Erythroblast (primary cell): ENCODE measurements at regions not wholly inside any gene's neighbourhood (a gene's known extent, or its start where the extent isn't known, plus 50 kb on each side); places are given as distances from the start of the nearest gene placed in this dataset.

ENCODE experiments used
- GATA1 ChIP-seq: IDR thresholded peaks from 2 replicates; pipeline ENCODE4 v1.6.1; 2011; ENCODE audit warnings: low read depth, mild to moderate bottlenecking, control low read depth, low read length, moderate library complexity
- POLR2A ChIP-seq: IDR thresholded peaks from 2 replicates; pipeline ENCODE4 v1.6.1; 2011; ENCODE audit warnings: mild to moderate bottlenecking, low read length

DNA sequence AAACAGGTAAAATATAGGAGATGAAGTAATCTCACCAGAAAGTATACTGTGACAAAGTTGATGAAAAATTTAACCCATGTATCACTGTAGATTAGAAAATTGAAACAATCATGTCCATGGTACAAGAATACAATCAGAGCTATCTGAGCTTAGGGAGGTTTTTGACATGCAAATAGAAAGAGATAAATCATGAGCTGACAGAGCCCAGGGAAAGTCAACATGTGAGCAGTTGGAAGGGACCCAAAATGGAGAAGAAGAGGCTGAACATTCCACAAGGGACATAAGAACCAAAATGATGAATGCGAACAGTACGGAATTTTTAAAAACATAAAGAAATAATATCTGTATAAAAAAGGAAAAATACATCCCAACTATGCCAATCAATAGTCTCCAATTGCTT is 395.4 kb upstream of the CYRIA start:
- TF ChIP-seq POLR2A = no peak
- TF ChIP-seq GATA1 = no peak
